Transverse colon (tissue), 4 donors: ENCODE measurements at regions not wholly inside any gene's neighbourhood (a gene's known extent, or its start where the extent isn't known, plus 50 kb on each side); places are given as distances from the start of the nearest gene placed in this dataset.

Experiments used
- DNase-seq: peaks from one replicate; pipeline ENCODE4 v3.0.0-alpha.2; 2019
- H3K27ac ChIP-seq, 4 donors: fragments of 200-600 bp; sonication (generic); 2 replicates each; pipeline ENCODE4 v1.5.1; 2016 to 2018; ENCODE audit warnings: inconsistent platforms in 4 of 4
- H3K27me3 ChIP-seq: fragments of 200-600 bp; sonication (generic); 2 replicates; pipeline ENCODE4 v1.5.1; 2017; ENCODE audit warnings: inconsistent platforms
- H3K36me3 ChIP-seq, 4 donors: fragments of 200-600 bp; sonication (generic); 2 replicates each; pipeline ENCODE4 v1.5.1; 2017 to 2019; ENCODE audit warnings: inconsistent platforms in 4 of 4
- H3K4me1 ChIP-seq, 4 donors: fragments of 200-600 bp; sonication (generic); 2 replicates each; pipeline ENCODE4 v1.5.1; 2017 to 2020; ENCODE audit warnings: inconsistent platforms in 4 of 4
- H3K4me3 ChIP-seq, 4 donors: fragments of 200-600 bp; sonication (generic); 1 replicate in 1 of 4; 2 replicates in 3 of 4; pipeline versions ENCODE4 v1.5.1 to v1.6.1; 2017 to 2019; ENCODE audit warnings: inconsistent platforms in 4 of 4
- H3K9me3 ChIP-seq, 2 donors: fragments of 200-600 bp; sonication (generic); 2 replicates each; pipeline ENCODE4 v1.5.1; 2017 to 2019; ENCODE audit warnings: inconsistent platforms in 2 of 2
- EP300 ChIP-seq: sonication (generic); formaldehyde crosslinking; IDR thresholded peaks from one replicate; pipeline ENCODE4 v1.6.1; 2017; ENCODE audit warnings: antibody characterized with exemption, low read depth
- POLR2A ChIP-seq: fragments of 450-650 bp; IDR thresholded peaks from one replicate; pipeline ENCODE4 v1.6.1; 2016; ENCODE audit warnings: antibody characterized with exemption, mild to moderate bottlenecking, moderate library complexity
- POLR2AphosphoS5 ChIP-seq, 3 donors: sonication (generic); formaldehyde crosslinking; IDR thresholded peaks; one replicate each; pipeline ENCODE4 v1.6.1; 2016; ENCODE audit warnings: antibody characterized with exemption in 3 of 3
- WGBS, 2 donors: methylation state at CpG; one replicate each; pipeline ENCODE4 v1.1.5; 2018; ENCODE audit warnings: low coverage in 1 of 2; 5-methylcytosine and 5-hydroxymethylcytosine counted together
- in situ Hi-C, 4 donors: fragments of 200-750 bp; cut with MboI; loops; one replicate each; pipeline versions ENCODE4 v1.15.0 to v1.15.1; 2017; ENCODE audit warnings: low sequenced_read_pairs in 3 of 4, low pct_ligation_motif_present in 1 of 4, low pct_unique_long_range_greater_than_20kb in 1 of 4
- intact Hi-C: fragments of 100-400 bp; cut with DNase I; formaldehyde crosslinking; loops from one replicate; pipeline ENCODE4 v1.15.1; 2023; ENCODE audit warnings: low total_unique reads
- TF ChIP-seq, protein P1 (sequence below), 5 experiments: fragments of 200-600 bp in 3 of 5; fragments of 450-650 bp in 2 of 5; sonication (generic) in 3 of 5; IDR thresholded peaks; 1 replicate in 2 of 5; 2 replicates in 3 of 5; pipeline ENCODE4 v1.5.1; 2016 to 2017; ENCODE audit warnings: antibody characterized with exemption in 5 of 5, inconsistent platforms in 3 of 5, mild to moderate bottlenecking in 2 of 5, moderate library complexity in 1 of 5

DNA sequence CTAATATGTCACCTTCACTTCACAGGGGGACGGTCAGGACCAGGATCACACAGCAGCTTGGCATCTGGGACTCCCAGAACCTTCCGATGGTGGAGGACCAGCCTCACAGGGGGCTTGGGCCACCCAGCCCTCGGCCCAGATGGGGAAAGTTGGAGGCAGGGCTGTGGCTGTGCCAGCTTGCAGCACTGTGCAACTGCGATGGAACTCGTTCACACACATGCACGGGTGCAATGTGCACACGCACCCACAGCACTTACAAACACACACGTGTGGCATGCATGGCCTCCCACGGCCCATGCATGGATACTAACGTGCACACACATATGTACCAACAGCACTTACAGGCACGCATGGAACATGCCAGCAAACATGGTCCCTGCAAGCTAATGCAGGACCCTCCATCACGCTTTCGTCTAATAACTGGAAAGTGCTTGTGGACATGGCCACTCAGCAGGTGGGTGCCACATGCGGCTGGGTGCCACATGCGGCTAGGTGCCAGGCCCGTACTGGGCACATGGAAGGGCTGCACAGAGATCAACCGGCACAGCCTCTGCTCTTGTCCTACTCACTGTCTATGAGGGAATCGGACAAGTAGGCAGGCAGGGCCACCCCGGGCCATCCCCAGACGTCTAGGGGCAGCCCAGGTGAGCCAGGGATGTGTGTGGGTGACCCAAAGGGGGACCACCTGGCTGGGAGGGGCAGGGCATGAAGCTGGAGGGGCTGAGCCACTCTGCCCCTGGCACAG lies 63.2 kb downstream of the ADRA2C start:
- in situ Hi-C loops = no loop called here

DNA sequence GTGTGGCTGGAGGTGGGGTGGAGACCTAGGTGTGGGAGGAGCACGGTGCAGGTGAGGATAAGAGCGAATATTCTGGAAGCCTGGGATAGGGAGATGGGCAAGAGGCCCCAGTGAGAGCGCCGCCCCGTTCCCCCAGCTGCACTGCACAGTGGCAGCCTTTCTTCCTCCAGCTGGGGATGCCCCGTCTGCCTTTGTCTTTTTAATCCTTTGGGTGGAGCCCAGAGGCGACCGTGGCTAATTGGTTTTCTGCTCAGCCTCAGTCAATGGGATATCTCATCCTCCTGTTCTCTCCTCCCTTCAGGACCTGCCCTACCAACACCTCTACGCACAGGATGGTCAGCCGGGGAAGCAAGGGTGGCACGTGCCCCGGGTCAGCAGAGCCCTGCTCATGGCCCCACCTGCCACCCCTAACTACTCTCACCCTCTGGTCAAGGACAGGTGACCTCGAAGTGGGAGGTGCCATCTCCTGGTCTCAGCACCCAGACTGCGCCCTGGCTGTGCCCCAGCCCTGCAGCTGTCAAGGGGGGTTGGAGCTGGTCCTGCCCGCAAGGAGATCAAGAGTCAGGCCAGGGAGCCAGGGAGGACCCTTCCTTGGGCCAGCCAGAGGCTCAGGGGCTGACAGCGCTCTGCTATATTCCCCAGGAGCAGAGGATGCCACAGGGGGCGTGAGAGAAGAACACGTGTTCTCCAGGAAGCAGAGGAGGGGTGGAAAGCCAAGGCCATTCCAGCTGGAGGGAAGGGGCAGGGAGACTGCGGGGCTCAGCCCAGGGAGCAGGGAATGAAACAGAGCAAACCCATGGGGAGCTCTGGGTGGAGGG lies 64.0 kb downstream of the ADRA2C start:
- H3K36me3 ChIP-seq = no peaks in the 10 kb centered on the region
- H3K27me3 ChIP-seq = peaks cover 16% of the 10 kb centered on the region
- no peak for TF ChIP-seq EP300
- H3K4me3 ChIP-seq = no peak overlapping the region
- H3K4me1 ChIP-seq = peaks cover 3 to 13% (median 11%) of the 10 kb centered on the region in 4 donors
- intact Hi-C loops (no loop called here), in situ Hi-C loops (no loop called here)
- no peaks in the 10 kb centered on the region for H3K9me3 ChIP-seq
- DNase-seq = no peak
- H3K27ac ChIP-seq = no peak overlapping the region
- WGBS, 2 donors = 50 to 68% methylated on average over 2 to 19 of the region's 19 CpGs

More for the DNA sequence above, 63.2 kb downstream of the ADRA2C start:
- Histone ChIP-seq H3K27ac (no peak overlapping the region), H3K27me3 (peaks cover 10% of the 10 kb centered on the region), H3K9me3 (no peaks in the 10 kb centered on the region), H3K36me3 (no peaks in the 10 kb centered on the region), H3K4me3 (no peak overlapping the region), H3K4me1 (peaks cover 3 to 13% (median 11%) of the 10 kb centered on the region in 4 donors)
- DNase-seq = no peak
- TF ChIP-seq, protein P1, sequence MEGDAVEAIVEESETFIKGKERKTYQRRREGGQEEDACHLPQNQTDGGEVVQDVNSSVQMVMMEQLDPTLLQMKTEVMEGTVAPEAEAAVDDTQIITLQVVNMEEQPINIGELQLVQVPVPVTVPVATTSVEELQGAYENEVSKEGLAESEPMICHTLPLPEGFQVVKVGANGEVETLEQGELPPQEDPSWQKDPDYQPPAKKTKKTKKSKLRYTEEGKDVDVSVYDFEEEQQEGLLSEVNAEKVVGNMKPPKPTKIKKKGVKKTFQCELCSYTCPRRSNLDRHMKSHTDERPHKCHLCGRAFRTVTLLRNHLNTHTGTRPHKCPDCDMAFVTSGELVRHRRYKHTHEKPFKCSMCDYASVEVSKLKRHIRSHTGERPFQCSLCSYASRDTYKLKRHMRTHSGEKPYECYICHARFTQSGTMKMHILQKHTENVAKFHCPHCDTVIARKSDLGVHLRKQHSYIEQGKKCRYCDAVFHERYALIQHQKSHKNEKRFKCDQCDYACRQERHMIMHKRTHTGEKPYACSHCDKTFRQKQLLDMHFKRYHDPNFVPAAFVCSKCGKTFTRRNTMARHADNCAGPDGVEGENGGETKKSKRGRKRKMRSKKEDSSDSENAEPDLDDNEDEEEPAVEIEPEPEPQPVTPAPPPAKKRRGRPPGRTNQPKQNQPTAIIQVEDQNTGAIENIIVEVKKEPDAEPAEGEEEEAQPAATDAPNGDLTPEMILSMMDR (IDR thresholded peaks at IDR 0.05) = no peak
- no peak for TF ChIP-seq POLR2A
- intact Hi-C loops = no loop called here
- WGBS, 2 donors = 87% methylated on average over 19 of the region's 20 CpGs; no CpG with 5 or more reads in 1 of the 2 donors

DNA sequence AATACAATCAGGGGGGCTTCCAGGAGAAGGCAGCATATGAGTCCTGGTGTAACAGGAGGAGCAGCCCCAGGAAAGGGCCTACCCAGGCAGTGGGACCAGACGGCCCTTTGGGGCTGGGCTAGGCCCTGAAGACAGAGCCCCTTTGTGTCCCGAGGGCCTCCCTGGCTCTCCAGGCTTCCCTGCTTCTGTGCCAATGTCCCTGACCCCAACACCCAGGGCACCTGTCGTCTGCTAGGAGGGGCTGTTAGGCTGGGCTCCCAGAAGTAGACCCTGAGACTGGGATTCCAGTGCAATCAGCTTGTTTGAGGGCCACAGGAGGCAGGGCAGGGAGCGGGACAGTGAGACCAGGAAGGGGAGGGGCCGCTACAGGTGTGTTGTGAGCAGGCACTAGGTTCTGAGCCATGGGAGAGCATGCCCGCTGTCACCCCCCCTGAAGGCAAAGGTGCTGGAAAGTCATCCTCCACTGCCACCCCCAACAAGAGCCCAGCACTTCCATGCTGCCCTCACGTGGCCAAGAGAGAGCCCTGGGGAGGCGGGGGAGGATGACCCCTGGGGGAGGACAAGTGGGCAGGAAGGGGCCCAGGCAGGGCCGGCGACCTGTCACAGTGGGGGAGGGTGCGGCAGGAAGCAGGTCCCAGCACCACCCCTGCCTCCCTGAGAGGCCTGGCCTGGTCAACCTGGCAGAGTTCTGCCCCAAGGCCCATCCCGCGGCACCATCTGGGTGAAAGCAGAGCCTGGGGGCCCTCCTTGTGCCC lies 64.8 kb downstream of the ADRA2C start:
- no peaks in the 10 kb centered on the region for H3K9me3 ChIP-seq
- no peak overlapping the region for H3K4me3 ChIP-seq
- DNase-seq = no peak
- H3K27me3 ChIP-seq = peaks cover 24% of the 10 kb centered on the region
- intact Hi-C loops (no loop called here), in situ Hi-C loops (no loop called here)
- WGBS, 2 donors = 65% methylated on average over 12 of the region's 13 CpGs; no CpG with 5 or more reads in 1 of the 2 donors
- TF ChIP-seq POLR2AphosphoS5 (IDR thresholded peaks at IDR 0.05) (no peak), POLR2A (no peak), EP300 (no peak)
- TF ChIP-seq, protein P1 (IDR thresholded peaks at IDR 0.05) = no peak
- H3K27ac ChIP-seq = no peak overlapping the region
- H3K4me1 ChIP-seq = peaks cover 3 to 13% (median 11%) of the 10 kb centered on the region in 4 donors
- no peaks in the 10 kb centered on the region for H3K36me3 ChIP-seq

DNA sequence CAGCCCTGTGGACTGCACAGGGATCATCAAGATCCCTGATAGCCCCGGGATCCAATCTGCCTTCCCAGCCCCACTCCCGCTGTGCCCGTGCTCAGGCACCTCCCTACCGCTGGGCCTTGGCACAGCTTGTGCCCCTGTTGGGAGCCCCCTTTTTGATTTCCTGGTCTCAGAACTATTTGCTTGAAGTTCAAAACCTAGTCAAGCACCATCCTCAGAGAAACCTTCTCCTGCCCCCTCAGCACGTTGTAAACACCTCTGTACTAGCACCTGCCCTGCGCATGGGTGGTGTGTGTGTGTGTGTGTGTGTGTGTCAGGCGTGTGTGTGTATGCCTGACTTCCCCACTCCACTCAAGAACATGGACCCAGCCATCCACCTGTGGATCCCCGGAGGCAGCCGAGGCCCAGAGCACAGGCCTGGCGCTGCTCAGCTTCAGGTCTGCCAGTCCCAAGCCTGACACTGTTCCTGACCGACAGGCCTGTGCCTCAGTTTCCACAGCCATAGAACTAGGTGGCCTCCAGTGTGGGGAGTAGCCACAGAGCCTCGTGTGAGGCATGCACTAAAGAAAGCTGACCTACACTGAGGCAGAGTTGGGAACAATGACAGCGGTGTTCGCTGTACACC lies 65.5 kb downstream of the ADRA2C start:
- intact Hi-C loops = no loop called here
- peaks cover 3 to 13% (median 11%) of the 10 kb centered on the region in 4 donors for H3K4me1 ChIP-seq
- WGBS, 2 donors = 68% methylated on average over 9 of the region's 14 CpGs; no CpG with 5 or more reads in 1 of the 2 donors
- no peak for DNase-seq
- no peaks in the 10 kb centered on the region for H3K36me3 ChIP-seq
- in situ Hi-C loops = no loop called here
- no peaks in the 10 kb centered on the region for H3K9me3 ChIP-seq
- H3K27me3 ChIP-seq = peaks cover 29% of the 10 kb centered on the region
- H3K4me3 ChIP-seq = no peak overlapping the region
- TF ChIP-seq, protein P1 (IDR thresholded peaks at IDR 0.05) = no peak
- TF ChIP-seq POLR2AphosphoS5 (IDR thresholded peaks at IDR 0.05) (no peak), EP300 (no peak), POLR2A (no peak)
- no peak overlapping the region for H3K27ac ChIP-seq
